SHP77 treated with DMSO at 0.1 percent for 48 hours (cell line): ENCODE measurements at regions not wholly inside any gene's neighbourhood (a gene's known extent, or its start where the extent isn't known, plus 50 kb on each side); places are given as distances from the start of the nearest gene placed in this dataset.
"Not testable (repeated sequence)": the region's sequence is repeated elsewhere in the genome, so short reads cannot be mapped to it uniquely, and the experiment has no call there.

ENCODE experiments used
- DNase-seq: peaks from one replicate; lab custom pipeline; 2025; lab: John Stamatoyannopoulos, UW

- no peak for DNase-seq
Measured at GRCh38 chr9:82382887-82383616, 394.5 kb downstream of the SPATA31D1 start.

GRCh38 chr9:82385633-82386032 is 397.1 kb downstream of the SPATA31D1 start:
- DNase-seq: no peak

- no peak for DNase-seq
Measured at GRCh38 chr9:82397534-82397933, 409.0 kb downstream of the SPATA31D1 start.

GRCh38 chr9:82404196-82404870 is 415.8 kb downstream of the SPATA31D1 start:
- DNase-seq: no peak

GRCh38 chr9:82404881-82405280 is 416.3 kb downstream of the SPATA31D1 start:
- DNase-seq: no peak

GRCh38 chr9:82406456-82407085 is 418.0 kb downstream of the SPATA31D1 start:
- DNase-seq: no peak

- DNase-seq: no peak
Measured at GRCh38 chr9:82410306-82410705, 421.7 kb downstream of the SPATA31D1 start.

- no peak for DNase-seq
Measured at GRCh38 chr9:82410866-82411265, 422.3 kb downstream of the SPATA31D1 start.

- no peak for DNase-seq
Measured at GRCh38 chr9:82412586-82413305, 424.2 kb downstream of the SPATA31D1 start.

GRCh38 chr9:82417501-82417900 is 428.9 kb downstream of the SPATA31D1 start:
- no peak for DNase-seq

GRCh38 chr9:82418334-82418733 is 429.8 kb downstream of the SPATA31D1 start:
- no peak for DNase-seq

- DNase-seq: no peak
Measured at GRCh38 chr9:82419696-82420486, 431.3 kb downstream of the SPATA31D1 start.

- DNase-seq: no peak
Measured at GRCh38 chr9:82421498-82421897, 432.9 kb downstream of the SPATA31D1 start.

GRCh38 chr9:82423700-82424099 is 435.1 kb downstream of the SPATA31D1 start:
- DNase-seq: no peak

GRCh38 chr9:82424599-82425120 is 436.1 kb downstream of the SPATA31D1 start:
- no peak for DNase-seq

- no peak for DNase-seq
Measured at GRCh38 chr9:82431121-82431520, 442.5 kb downstream of the SPATA31D1 start.

- DNase-seq: not testable (repeated sequence)
Measured at GRCh38 chr9:82433290-82433931, 444.8 kb downstream of the SPATA31D1 start.

- no peak for DNase-seq
Measured at GRCh38 chr9:82436475-82436874, 447.9 kb downstream of the SPATA31D1 start.

- not testable (repeated sequence) for DNase-seq
Measured at GRCh38 chr9:82437183-82437582, 448.6 kb downstream of the SPATA31D1 start.

GRCh38 chr9:82438581-82438980 is 450.0 kb downstream of the SPATA31D1 start:
- no peak for DNase-seq

- no peak for DNase-seq
Measured at GRCh38 chr9:82443312-82443711, 454.7 kb downstream of the SPATA31D1 start.
